GM23248 (cell line): ENCODE measurements at regions not wholly inside any gene's neighbourhood (a gene's known extent, or its start where the extent isn't known, plus 50 kb on each side); places are given as distances from the start of the nearest gene placed in this dataset.

Source experiments
- EZH2 ChIP-seq: fragments of 200-600 bp; sonication (generic); IDR thresholded peaks from 2 replicates; pipeline ENCODE4 v1.6.1; 2018; ENCODE audit warnings: antibody characterized with exemption, mild to moderate bottlenecking; ENCODE audit not compliant: insufficient read depth, poor library complexity, severe bottlenecking
- EZH2phosphoT487 ChIP-seq: fragments of 200-600 bp; sonication (generic); IDR thresholded peaks from 2 replicates; pipeline ENCODE4 v1.6.1; 2018; ENCODE audit warnings: antibody characterized with exemption, moderate library complexity, mild to moderate bottlenecking, low read depth; ENCODE audit not compliant: insufficient read depth

DNA sequence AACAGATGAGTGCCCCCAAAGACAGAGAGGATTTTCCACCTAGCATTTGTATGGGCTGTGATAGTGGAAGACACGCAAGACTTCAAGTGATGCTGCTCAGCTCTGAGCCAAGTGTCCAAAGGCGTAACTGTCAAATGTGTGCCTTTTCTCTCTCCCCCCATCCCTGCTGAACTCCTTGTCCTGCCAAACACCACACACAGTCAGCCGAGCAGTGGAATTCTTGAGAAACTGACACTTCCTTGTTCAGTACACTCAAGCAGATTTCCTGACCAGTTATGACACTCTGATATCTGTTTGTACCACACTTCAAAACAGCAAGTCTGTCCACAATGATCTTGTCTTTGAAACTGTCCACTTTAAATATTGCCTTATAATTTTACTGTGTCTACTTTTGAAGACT, 166.4 kb downstream of the PIK3R1 start:
- TF ChIP-seq EZH2phosphoT487 (no peak), EZH2 (no peak)
